Inflammatory macrophage treated with lipopolysaccharide for 4 hours (primary cell): ENCODE measurements at regions not wholly inside any gene's neighbourhood (a gene's known extent, or its start where the extent isn't known, plus 50 kb on each side); places are given as distances from the start of the nearest gene placed in this dataset.
"Not testable (repeated sequence)": the region's sequence is repeated elsewhere in the genome, so short reads cannot be mapped to it uniquely, and the experiment has no call there.

Experiments used
- DNase-seq: peaks from one replicate; pipeline ENCODE4 v3.0.0-alpha.2; 2020

- DNase-seq: no peak
Measured at GRCh38 chr19:28726533-28727479, 486.1 kb downstream of the UQCRFS1 start.

GRCh38 chr19:28718909-28719308, 494.0 kb downstream of the UQCRFS1 start:
- DNase-seq: no peak

- DNase-seq: no peak
Measured at GRCh38 chr19:28715157-28715556, 497.8 kb downstream of the UQCRFS1 start.

GRCh38 chr19:28711411-28711810, 501.5 kb downstream of the UQCRFS1 start:
- DNase-seq: no peak

- peak; percentile 65 for DNase-seq
Measured at GRCh38 chr19:28710278-28710677, 502.7 kb downstream of the UQCRFS1 start.

- no peak for DNase-seq
Measured at GRCh38 chr19:28706693-28707092, 506.3 kb downstream of the UQCRFS1 start.

GRCh38 chr19:28705008-28705407, 507.9 kb downstream of the UQCRFS1 start:
- DNase-seq: no peak

- no peak for DNase-seq
Measured at GRCh38 chr19:28703400-28703956, 509.5 kb downstream of the UQCRFS1 start.

GRCh38 chr19:28701491-28701890, 511.5 kb downstream of the UQCRFS1 start:
- no peak for DNase-seq

- DNase-seq: no peak
Measured at GRCh38 chr19:28700176-28700575, 512.8 kb downstream of the UQCRFS1 start.

- no peak for DNase-seq
Measured at GRCh38 chr19:28697308-28697707, 515.6 kb downstream of the UQCRFS1 start.

- DNase-seq: no peak
Measured at GRCh38 chr19:28694812-28695211, 518.1 kb downstream of the UQCRFS1 start.

- DNase-seq: no peak
Measured at GRCh38 chr19:28691683-28692082, 521.3 kb downstream of the UQCRFS1 start.

GRCh38 chr19:28689464-28689863, 523.5 kb downstream of the UQCRFS1 start:
- not testable (repeated sequence) for DNase-seq

- DNase-seq: no peak
Measured at GRCh38 chr19:28687296-28687695, 525.7 kb downstream of the UQCRFS1 start.

GRCh38 chr19:28686756-28687155, 526.2 kb downstream of the UQCRFS1 start:
- DNase-seq: no peak

- DNase-seq: no peak
Measured at GRCh38 chr19:28685802-28686201, 527.1 kb downstream of the UQCRFS1 start.

GRCh38 chr19:28685077-28685476, 527.9 kb downstream of the UQCRFS1 start:
- not testable (repeated sequence) for DNase-seq

- DNase-seq: no peak
Measured at GRCh38 chr19:28680111-28680510, 532.8 kb downstream of the UQCRFS1 start.

- DNase-seq: no peak
Measured at GRCh38 chr19:28670836-28671235, 542.1 kb downstream of the UQCRFS1 start.

- no peak for DNase-seq
Measured at GRCh38 chr19:28669804-28670203, 543.1 kb downstream of the UQCRFS1 start.

- DNase-seq: no peak
Measured at GRCh38 chr19:28667348-28667977, 545.5 kb downstream of the UQCRFS1 start.

- no peak for DNase-seq
Measured at GRCh38 chr19:28665748-28666147, 547.2 kb downstream of the UQCRFS1 start.

- DNase-seq: no peak
Measured at GRCh38 chr19:28656644-28657043, 556.3 kb downstream of the UQCRFS1 start.
